Mammary epithelial cell (primary cell): ENCODE measurements at regions not wholly inside any gene's neighbourhood (a gene's known extent, or its start where the extent isn't known, plus 50 kb on each side); places are given as distances from the start of the nearest gene placed in this dataset.

Source experiments
- CTCF ChIP-seq, 2 donors: IDR thresholded peaks in 1 of 2; conservative IDR thresholded peaks in 1 of 2; 2 replicates each; pipeline ENCODE4 v1.5.1; 2011 to 2012; ENCODE audit warnings: inconsistent platforms in 2 of 2, low read length in 2 of 2, mild to moderate bottlenecking in 2 of 2, control low read depth in 1 of 2, low read depth in 1 of 2; ENCODE audit not compliant: insufficient read depth in 1 of 2; ENCODE audit errors: extremely low read depth in 1 of 2
- EZH2 ChIP-seq: IDR thresholded peaks from 2 replicates; pipeline ENCODE4 v1.6.1; 2012; ENCODE audit warnings: low read length, inconsistent platforms, borderline replicate concordance

DNA sequence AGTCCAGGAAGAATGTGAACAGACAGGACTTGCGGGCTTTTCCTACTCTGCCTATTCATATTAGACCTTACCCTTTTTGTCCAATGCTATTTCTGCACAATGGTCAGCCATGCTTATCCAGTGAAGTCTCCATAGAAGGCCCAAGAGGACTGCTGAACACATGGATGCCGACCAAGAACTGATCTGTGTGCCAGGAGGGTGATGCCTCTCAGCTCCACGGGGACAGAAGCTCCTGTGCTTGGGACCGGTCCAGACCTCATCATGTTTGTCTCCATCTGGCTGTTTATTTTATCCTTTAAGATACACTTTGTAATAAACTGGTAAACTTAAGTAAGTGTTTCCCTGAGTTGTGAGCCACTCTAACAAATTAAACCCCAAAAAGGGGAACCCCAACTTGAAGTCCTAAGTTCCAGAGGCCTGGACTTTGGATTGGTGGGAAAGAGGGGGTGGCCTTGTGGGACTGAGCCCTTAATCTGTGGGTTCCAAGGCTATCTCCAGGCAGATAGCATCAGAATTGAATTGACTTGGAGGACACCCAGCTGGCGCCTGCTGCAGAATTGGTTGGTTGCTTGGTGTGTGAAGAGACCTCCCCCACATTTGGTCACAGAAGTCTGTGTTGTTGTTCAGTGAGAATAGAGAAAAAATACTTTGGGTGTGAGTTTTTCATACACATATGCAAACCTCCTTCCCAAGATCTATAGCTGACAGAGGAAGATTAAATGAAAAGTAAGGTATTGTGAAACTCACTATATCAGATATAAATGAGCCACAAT, 57.9 kb upstream of the ANKH start:
- no peak for TF ChIP-seq CTCF (conservative IDR thresholded peaks at IDR 0.05 in 1 of 2, IDR thresholded peaks at IDR 0.05 in 1 of 2; ENCODE audit: extremely low read depth in 1 of 2, insufficient read depth in 1 of 2, low read depth in 1 of 2, low read length in 2 of 2)
- TF ChIP-seq EZH2, result no peak
